ENCODE measurements at regions not wholly inside any gene's neighbourhood (a gene's known extent, or its start where the extent isn't known, plus 50 kb on each side); places are given as distances from the start of the nearest gene placed in this dataset.

- TF ChIP-seq CTCF (IDR thresholded peaks at IDR 0.05 in 8 of 11, conservative IDR thresholded peaks at IDR 0.05 in 3 of 11) (no peak), POLR2A (IDR thresholded peaks at IDR 0.05) (no peak), POLR2AphosphoS5 (IDR thresholded peaks at IDR 0.05) (no peak)
These were observed 371.3 kb upstream of the INTU start for GRCh38 chr4:127261476-127261875.

Measured in spleen (tissue), 7 donors.